Heart left ventricle (tissue), 13 donors: ENCODE measurements at regions not wholly inside any gene's neighbourhood (a gene's known extent, or its start where the extent isn't known, plus 50 kb on each side); places are given as distances from the start of the nearest gene placed in this dataset.

Experiments
- POLR2A ChIP-seq, 2 donors: fragments of 450-650 bp; IDR thresholded peaks; one replicate each; pipeline ENCODE4 v1.6.1; 2017; ENCODE audit warnings: antibody characterized with exemption in 2 of 2, mild to moderate bottlenecking in 2 of 2, moderate library complexity in 2 of 2
- TF ChIP-seq, protein P1 (sequence below), 12 donors: fragments of 200-600 bp; sonication (generic) in 4 of 12; IDR thresholded peaks; one replicate each; pipeline versions ENCODE4 v1.5.0 to v1.8.0; 2018 to 2022; ENCODE audit warnings: antibody characterized with exemption in 12 of 12, mild to moderate bottlenecking in 5 of 12
- donor health status: ischemic (EF 13 %, LVEDD 7.1; RV severe dilation, severe dysfunction).
- donor health status: DM: no; HTN: yes; CAD: no.
- donor health status: DM: no; HTN: no; CAD: no.
- donor health status: ischemic (EF 25% LVEDD 6.9; RV normal size, moderate dysfunction).
- donor health status: ischemic (EF 25% LVEDD 5.7; RV mildly dilated, moderate dysfunction).
- donor health status: ischemic (EF 35%, LVEDD 5.7; RV mildly dilated, moderate dysfunction).
- donor health status: nonischemic (EF 11% LVEDD 7.7; RV severe dilation, severe dysfunction).
- donor health status: DM: yes; HTN: yes; CAD: no.
- donor health status: PGD.
- donor health status: ischemic (EF 29% LVEDD 5.4; RV normal size, mild dysfunction).
- donor health status: nonischemic (EF 23%, LVEDD 6.1; RV moderate dilation, normal function).

DNA sequence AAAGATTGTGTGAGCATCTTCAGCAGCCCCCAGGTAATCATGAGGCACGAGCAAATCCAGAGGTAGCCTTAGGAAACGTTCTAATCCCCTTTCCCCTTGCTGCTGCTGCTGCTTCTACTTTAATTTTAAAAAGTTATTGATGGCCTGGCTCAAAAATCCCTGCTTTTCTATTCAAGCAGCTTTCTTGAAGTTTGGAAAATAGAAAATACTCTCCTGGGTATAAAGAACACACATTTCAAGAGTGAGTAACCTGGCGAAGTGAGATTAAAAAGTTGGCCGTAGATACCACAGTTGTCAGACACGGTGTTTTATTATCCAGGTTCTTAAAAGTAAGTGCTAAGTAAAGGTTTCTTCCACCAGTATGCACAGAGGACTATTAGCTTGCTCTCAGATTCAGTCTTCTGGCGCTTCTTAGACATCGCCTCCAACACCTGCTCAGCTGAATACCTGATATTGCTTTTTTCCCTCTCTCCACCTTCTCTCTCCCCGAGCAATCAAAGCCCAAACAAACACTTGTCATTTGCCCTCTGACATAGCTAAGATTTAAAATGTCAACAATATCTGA lies 150.7 kb downstream of the EDN3 start:
- TF ChIP-seq, protein P1, sequence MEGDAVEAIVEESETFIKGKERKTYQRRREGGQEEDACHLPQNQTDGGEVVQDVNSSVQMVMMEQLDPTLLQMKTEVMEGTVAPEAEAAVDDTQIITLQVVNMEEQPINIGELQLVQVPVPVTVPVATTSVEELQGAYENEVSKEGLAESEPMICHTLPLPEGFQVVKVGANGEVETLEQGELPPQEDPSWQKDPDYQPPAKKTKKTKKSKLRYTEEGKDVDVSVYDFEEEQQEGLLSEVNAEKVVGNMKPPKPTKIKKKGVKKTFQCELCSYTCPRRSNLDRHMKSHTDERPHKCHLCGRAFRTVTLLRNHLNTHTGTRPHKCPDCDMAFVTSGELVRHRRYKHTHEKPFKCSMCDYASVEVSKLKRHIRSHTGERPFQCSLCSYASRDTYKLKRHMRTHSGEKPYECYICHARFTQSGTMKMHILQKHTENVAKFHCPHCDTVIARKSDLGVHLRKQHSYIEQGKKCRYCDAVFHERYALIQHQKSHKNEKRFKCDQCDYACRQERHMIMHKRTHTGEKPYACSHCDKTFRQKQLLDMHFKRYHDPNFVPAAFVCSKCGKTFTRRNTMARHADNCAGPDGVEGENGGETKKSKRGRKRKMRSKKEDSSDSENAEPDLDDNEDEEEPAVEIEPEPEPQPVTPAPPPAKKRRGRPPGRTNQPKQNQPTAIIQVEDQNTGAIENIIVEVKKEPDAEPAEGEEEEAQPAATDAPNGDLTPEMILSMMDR (IDR thresholded peaks at IDR 0.05): no peak
- TF ChIP-seq POLR2A (IDR thresholded peaks at IDR 0.05): no peak
